Activated CD8-positive, alpha-beta memory T cell treated with anti-CD3 and anti-CD28 coated beads for 36 hours (primary cell): ENCODE measurements at regions not wholly inside any gene's neighbourhood (a gene's known extent, or its start where the extent isn't known, plus 50 kb on each side); places are given as distances from the start of the nearest gene placed in this dataset.

ENCODE experiments used
- CTCF ChIA-PET: fragments of 350-600 bp; sonication (Branson Sonifier 250); formaldehyde crosslinking; loops from one replicate; lab custom pipeline; 2021; ENCODE audit warnings: antibody characterized with exemption; lab: Charles Lee
- POLR2A ChIA-PET: fragments of 350-600 bp; sonication (Branson Sonifier 250); formaldehyde crosslinking; loops from one replicate; lab custom pipeline; 2021; ENCODE audit warnings: antibody characterized with exemption; lab: Charles Lee

DNA sequence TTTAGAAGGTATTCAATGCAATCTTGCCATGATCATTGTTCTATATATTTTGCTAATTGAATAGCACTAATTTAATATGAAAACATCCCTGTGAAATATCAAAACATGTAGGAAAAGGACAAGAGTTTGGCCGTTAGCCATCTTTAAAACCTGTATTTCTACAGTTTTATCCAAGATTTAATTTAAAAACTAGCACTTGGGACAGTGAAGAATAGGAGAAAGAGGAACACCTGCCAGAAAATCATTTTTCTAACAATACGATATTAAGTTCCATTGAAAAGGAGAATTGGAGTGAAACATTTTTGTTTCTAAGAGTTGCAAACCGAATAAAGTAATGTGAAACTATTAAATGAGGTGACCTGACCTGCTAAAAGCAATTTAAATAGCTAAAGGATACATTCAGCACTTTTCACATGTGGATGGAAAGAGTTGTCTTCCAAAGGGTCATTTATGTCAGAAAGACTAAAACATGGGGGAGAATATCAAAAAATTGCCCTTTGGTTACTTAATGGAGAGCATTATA, 1673.6 kb upstream of the MIR17HG start:
- POLR2A ChIA-PET: no interaction called here
- CTCF ChIA-PET: no interaction called here

DNA sequence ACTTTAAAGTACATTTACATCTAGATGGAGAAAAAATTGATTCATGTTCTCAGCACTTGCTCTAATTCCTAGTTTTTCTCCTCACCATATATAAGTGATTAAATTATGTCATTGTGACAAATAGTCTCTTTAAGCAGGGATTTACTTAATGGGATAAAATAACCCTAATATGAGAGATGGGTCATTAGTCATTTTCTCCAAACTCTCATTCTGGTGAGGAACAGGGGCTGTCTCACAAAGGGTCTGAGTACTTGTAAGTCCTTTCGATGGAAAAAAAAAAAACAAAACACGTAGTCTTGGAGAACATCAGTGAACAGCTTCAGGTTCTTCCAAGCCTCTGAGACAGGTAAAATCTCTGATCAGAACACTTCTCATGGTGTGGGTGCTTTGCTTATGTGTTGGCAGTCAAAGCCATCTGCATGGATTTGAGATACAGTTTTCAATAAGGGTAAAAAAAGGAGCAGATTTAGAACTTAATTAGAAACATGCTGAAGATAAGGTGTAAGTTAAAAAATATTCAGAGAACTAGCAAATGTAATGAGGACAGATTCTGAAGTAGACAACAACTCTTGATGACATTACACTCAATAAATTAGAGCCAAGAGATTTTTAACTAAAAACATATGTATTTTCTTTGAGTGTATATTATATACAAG, 1668.9 kb upstream of the MIR17HG start:
- CTCF ChIA-PET: interaction anchor here (0.6 kb wide), 1 partner anchor 710 kb away, joined by 3 read pairs; no protein-coding TSS in a partner anchor
- POLR2A ChIA-PET: no interaction called here

DNA sequence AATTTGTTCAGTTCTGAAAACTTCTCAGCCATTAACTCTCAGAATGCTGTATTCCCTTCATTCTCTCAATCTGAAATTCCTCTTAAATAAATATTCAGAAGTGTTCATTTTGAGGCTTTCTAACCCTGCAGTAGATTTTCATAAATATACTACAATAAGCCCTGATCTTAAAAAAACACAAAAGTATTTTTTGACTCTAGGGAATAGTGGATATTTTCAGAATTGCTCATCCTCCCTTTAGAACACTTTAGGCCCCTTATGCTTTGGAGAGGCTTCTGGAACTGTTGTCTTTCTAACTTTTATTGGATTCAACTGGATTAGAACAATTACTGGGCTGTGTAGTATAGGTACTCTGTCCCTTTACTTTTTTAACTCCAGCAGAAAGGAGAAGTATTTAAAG, 1662.6 kb upstream of the MIR17HG start:
- ChIA-PET CTCF (no interaction called here), POLR2A (no interaction called here)

DNA sequence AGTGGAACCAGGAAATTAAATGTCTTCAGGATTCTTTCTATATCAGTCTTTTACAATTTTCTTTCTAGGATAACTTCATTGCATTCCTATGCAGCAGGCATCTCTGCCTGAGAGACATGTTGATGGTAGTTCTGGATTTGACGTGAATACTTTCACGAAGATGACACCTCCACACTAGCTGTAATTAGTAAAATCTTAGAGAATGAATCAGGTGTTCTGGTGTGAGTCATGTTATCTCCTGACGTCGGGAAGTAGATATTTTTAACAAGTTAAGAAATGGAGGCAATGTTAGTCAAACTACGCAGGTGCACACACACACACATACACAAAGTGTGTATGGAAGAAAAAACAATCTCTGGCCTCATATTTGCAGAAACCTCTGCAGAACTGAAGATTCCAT, 1661.3 kb upstream of the MIR17HG start:
- ChIA-PET CTCF (no interaction called here), POLR2A (no interaction called here)

DNA sequence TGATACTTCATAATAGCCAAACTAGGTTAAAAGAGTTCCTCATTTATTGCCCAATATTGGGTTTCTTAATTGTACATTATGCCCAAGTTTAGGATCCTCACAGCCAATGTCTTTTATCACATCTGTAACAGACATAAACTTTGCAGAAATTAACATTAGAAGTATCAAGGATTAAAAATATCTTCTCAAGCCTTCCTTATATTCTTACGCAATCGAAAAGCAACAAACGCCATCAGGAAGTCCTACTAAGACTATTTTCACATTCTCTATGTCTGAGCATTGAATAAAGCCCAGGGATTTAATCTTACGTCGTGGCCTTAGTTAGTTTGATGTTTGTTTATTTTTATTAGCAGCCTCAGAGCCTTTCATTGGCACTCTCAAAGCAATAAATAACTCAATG, 1660.4 kb upstream of the MIR17HG start:
- ChIA-PET POLR2A (no interaction called here), CTCF (no interaction called here)

DNA sequence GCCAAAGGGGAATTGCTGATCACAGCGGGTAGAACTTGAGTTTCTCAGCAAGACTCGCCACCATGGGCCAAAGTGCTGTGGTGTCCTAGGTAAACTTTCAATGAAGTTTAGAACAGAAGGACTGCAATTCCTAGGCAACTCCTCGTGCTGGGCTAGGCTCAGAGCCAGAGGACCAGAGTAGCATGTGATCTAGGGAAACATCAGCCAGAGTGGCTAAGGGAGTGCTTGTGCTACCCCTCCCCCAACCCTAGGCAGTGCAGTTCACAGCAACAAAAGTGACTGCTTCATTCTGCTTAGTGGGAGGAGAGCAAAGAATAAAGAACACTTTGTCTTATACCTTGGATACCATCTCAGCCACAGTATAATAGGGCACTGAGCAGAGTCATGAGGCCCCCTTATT, 1658.6 kb upstream of the MIR17HG start:
- POLR2A ChIA-PET: no interaction called here
- CTCF ChIA-PET: no interaction called here

DNA sequence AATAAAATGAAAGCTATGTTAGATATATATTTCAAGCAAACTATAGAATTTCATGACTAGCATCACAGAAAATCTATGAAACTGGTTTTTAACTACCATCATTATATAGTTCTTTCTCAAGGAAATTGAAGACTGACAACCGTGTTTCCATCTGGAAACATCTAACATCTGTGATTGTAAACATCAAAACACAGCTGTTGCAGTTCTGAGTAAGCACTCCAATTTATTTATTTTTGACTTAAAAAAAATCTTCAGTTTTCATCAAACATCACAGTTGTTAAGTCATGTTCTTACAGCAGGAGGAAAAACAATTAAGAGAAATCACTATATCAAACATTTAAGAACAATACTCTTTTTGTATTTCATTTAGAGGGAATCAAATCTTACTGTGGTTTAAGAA, 1653.0 kb upstream of the MIR17HG start:
- POLR2A ChIA-PET: no interaction called here
- CTCF ChIA-PET: no interaction called here

DNA sequence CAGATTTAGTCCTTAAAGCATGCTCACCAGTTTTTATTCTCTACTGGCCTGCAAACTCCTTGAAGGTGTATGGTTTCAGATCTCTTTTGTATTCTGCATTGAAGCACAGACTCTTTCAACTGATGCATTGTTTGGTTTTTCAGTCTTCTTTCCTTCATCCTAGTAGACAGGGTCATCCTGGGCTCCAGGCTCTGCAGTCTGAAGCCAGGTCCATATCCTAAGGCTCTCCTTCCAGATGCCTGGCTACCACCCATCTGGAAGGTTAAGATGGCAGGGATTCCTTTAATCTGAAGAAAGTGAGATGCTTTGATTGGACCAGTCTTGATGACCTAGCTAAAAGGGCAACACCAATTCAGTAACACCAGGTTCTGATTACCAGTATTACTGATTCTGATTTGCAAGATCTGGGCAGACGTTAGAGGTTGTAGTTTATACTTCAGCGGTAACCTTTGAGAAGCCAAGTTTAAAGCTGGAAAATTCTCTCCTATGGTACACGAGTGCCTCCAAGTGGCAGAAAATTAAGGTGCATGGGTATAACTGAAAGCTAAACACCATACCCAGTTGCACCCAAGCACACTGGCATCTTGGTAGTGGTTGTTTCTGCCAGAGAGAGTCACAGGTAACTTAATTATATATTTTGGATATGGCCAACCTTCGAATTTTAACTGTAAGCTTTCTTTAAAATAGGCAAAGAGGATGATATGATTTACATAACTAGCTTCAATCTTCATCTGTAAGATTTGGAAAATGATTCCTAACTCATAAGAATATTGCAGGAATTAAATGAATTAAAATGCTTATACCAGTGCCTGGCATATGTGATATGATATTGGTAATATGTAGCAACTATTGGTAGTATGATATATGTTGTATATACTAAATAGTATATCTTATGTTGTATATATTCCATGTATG, 1651.9 kb upstream of the MIR17HG start:
- POLR2A ChIA-PET: no interaction called here
- CTCF ChIA-PET: no interaction called here

DNA sequence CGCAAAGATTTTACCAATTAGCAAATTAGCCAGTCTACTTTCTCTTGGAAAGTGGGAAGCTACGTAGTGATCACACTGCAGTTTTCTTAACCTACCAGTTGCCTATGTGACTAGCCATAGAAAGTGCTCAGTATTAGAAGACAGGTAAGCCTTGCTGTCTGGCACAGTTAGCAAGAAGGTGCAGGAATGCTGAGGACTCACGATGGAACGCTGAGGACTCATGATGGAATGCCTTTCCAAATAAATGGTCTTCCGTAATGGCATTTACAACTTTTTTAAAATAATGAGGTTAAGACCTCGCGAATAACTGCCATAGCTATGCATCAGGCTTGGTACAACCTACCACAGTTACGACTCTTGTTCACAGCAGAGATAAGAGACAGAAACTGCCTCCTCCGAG, 1645.6 kb upstream of the MIR17HG start:
- ChIA-PET POLR2A (no interaction called here), CTCF (no interaction called here)

DNA sequence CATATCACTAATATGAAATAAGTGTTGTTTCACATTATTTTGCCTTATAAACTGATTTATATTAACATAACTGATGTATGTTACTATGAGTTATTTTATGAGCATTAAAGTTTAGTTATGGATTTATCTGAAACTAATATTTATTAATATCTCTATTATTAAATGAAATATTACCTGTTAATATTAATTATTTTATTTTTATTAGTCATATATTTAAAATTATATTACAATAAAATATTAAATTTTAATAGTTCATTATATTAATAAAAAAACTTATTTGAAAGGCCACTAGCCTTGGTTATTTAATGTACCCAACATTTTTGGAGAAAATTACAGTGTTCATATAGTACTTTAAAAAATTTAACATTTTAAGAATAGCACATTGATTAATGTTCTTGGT, 1643.4 kb upstream of the MIR17HG start:
- CTCF ChIA-PET: no interaction called here
- POLR2A ChIA-PET: no interaction called here

DNA sequence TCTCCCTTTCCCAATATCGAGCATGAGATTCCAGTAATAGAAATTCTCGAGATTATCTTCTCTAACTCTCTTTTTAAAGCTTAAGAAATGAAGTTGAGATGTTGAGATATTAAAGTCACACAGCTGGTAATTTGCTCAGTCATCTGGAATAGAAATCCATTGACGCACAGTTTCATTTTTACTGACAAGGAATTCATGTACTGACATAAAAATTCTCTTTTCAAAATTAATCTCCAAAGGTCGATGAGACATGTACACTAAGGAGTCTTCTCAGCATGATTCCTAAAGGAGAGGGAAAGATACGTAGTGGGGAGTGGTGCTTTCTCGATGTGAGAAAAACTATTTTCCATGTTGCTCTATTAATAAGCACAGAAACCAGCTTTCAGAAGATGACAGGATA, 1639.5 kb upstream of the MIR17HG start:
- CTCF ChIA-PET: no interaction called here

DNA sequence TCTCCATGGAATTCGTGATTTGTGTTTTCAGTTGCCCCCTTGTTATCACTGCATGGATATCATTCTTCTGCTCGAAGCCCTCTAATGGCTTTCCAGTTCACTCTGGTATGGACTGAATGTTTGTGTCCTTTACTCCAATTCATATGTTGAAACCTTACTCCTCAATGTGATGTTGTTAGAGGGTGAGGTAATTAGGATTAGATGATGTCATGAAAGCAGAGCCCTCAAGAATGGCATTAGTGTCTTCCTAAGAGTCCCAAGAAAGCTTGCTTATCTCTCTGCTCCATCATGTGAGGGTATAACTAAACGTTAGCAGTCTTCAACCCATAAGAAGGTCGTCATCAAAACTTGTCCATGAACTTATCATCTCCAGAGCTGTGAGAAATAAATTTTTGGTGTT, 1626.3 kb upstream of the MIR17HG start:
- POLR2A ChIA-PET: no interaction called here
- CTCF ChIA-PET: no interaction called here

More for the DNA sequence above, 1639.5 kb upstream of the MIR17HG start:
- POLR2A ChIA-PET: no interaction called here

DNA sequence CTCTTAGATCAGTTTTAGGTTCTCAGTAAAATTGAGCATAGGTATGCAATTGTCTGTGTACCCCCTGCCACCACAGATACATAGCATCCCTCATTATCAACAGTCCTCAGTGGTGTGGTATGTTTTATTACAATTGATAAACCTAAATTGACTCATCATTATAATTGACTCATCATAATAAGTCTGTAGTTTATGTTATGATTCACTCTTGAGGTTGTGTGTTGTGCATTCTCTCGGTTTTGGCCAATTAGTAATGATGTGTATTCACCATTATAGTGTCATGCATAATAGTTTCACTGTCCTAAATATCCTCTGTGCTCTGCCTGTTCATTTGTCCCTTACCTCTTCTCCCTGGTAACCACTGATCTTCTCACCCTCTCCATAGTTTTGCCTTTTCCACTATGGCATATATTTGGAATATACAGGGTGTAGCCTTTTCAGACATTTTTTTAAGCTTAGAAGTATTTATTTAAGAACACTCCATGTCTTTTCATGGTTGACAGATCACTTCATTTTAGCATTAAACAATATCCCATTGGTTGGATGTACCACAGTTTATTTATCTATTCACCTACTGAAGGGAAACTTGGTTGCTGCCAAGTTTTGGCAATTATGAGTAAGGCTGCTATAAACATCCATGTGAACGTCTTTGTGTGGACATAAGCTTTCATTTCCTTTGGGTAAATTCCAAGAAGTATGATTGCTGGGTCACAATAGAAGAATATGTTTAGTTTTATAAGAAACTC, 1620.6 kb upstream of the MIR17HG start:
- ChIA-PET POLR2A (no interaction called here), CTCF (no interaction called here)

DNA sequence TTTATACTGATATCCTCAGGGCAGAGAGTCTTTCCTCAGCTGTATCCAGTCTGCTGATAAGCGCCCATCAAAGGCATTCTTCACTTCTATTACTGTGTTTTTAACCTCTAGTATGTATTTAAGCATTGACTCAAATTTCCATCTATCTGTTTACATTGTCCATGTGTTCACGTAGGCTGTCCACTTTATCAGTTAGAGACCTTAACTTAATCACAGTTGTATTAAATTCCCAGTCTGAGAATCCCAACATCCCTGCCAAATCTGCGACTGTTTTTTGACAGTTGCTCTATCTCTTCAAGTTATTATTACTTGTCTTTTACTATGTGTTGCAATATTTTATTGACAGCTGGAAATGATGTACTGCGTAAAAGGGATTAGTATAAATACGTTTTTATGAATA, 1613.7 kb upstream of the MIR17HG start:
- CTCF ChIA-PET: no interaction called here
- POLR2A ChIA-PET: no interaction called here

DNA sequence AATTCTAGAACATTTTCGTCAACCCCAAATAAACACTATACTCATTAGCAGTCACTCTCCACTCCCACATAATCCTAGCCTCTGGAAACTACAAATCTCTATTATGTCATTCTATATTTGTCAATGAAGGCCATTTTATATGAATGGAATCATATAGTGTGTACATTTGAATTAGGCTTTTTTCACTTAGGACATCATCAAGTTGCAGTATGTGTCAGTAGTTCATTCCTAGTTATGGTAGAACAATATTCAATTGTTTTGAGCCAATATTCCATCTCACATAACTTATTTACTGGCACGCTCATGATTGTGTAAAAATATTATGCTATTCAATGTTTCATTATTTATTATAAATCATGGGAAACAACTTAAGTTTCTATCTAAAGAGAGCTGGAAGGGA, 1610.4 kb upstream of the MIR17HG start:
- POLR2A ChIA-PET: no interaction called here
- CTCF ChIA-PET: no interaction called here

DNA sequence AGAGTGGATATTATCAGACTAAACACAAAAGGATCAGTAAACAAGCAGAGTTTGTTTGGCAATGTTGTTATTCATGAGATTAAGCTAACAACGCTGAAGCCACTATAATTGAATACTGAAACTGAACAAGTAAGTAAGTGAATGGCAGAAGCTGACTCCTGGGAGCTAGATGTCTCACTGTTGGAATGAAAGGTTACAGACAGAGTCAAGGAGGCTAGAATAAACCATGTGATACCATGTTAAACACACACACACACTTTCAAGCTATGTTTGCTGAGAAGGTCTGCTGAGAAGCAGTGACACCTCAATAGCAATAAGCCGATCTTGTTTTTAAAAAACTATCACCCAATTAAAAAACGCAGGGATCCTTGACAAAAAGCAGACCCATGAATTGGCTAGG, 1609.4 kb upstream of the MIR17HG start:
- POLR2A ChIA-PET: no interaction called here
- CTCF ChIA-PET: no interaction called here

DNA sequence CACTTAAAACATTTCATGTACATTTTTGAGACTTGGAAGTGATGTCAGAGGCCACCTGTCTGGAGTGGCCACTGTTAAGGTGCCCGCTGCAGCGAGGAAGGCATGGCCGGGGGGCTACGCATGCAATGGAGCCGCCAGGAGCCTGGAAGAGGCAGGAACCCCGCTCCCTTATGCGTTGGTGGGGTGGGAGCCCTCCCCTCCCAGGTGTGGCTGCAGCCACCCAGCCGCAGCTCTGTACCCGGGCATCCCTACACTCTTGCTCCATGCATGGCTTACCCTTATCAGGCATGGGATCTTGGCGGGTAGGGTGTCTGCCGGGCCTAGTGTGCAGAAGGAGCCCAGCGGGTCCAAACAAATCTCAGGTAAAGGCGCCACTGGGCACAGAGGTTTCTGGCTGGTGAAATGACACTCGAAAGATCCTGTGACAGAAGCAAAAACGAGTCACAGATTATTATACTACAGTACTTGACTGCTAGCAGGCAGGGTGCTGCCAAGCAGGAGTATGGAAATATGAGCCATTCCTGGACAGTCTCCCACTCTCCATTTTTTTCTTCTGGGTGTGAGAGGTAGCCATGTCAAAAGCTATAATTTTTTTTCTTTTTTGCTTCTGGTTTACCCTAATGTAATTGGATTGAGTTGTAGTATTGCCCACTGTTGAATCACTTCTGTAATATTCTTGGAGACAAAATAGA, 1606.3 kb upstream of the MIR17HG start:
- ChIA-PET CTCF (no interaction called here), POLR2A (no interaction called here)

DNA sequence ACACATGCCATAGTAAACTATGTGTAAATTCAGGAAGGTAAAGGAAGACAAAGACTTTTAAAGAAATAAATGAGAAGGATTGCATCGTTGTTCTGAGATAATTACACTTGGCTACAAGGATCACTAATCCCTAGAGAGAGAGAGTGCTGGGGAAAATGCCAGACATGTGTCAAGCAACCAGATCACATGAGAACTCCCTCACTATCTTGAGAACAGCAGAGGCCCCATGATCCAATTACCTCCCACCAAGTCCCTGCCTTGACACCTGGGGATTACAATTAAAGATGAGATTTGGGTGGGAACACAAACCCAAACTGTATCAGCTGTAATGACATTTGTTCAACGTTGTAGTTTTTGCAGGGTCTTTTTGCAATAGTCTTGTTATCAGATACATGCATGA, 1600.9 kb upstream of the MIR17HG start:
- CTCF ChIA-PET: no interaction called here

DNA sequence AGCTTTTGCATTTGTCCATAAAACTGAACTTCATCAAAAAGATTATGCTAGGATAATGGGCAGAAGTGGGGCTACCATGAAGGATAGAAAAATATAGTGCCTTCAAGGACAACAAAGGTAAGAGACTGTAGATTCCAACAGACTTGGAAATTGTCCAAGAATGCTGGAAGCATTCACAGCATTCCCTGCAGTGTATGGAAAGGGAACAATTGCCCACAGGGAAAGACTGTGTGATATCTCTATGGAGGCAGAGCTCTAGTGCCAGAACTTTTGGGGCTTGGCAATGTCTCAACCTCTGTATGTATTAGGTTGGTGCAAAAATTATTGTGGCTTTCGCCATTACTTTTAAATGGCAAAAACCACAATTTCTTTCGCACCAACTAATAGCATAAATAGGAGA, 1598.8 kb upstream of the MIR17HG start:
- CTCF ChIA-PET: no interaction called here
- POLR2A ChIA-PET: no interaction called here

More for the DNA sequence above, 1600.9 kb upstream of the MIR17HG start:
- POLR2A ChIA-PET: no interaction called here

DNA sequence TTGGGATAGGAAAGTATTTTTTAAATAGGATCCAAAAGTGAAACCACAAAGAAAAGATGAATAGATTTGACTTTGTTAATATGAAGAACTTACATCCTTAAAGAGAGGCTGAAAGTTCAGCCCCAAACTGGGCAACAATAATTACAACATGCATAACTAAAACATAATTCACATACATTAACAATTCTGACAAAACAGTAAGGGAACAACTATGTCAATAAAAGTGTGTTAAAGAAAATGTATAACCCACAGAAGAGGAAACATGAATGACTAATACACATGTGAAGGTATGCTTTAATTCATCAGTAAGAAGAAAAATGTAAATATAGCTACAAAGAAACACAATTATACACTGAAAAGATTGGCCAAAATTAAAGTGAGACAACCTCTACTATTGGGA, 1597.6 kb upstream of the MIR17HG start:
- CTCF ChIA-PET: no interaction called here
- POLR2A ChIA-PET: no interaction called here
